ENCODE measurements at regions not wholly inside any gene's neighbourhood (a gene's known extent, or its start where the extent isn't known, plus 50 kb on each side); places are given as distances from the start of the nearest gene placed in this dataset.
"Not testable (repeated sequence)": the region's sequence is repeated elsewhere in the genome, so short reads cannot be mapped to it uniquely, and the experiment has no call there.

- DNase-seq = no peak
Measured at GRCh38 chr4:147173322-147173721, 227.7 kb upstream of the TTC29 start.

- DNase-seq = no peak
Measured at GRCh38 chr4:147173797-147174432, 228.3 kb upstream of the TTC29 start.

- no peak for DNase-seq
Measured at GRCh38 chr4:147174591-147174990, 228.9 kb upstream of the TTC29 start.

GRCh38 chr4:147175460-147176025 is 229.9 kb upstream of the TTC29 start:
- no peak for DNase-seq

DNA sequence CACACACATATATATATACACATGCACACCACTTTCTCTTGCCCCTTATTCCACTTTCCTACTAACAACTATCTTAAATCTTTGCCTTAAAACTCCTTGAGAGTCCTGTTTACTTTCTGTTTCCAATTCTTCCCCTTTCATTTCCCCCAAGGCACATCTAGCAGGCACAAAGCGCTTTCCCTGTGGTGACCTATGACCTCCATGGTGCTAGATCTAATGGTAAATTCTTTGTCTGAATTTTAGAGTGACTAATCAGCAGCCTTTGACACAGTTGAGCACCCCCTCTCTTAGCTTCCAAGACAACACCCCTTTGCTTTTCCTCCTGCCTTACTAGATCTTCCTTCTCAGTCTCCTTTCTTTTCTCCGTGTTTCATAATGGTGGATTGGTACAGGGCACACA is 236.4 kb upstream of the TTC29 start:
- no peak for DNase-seq

DNA sequence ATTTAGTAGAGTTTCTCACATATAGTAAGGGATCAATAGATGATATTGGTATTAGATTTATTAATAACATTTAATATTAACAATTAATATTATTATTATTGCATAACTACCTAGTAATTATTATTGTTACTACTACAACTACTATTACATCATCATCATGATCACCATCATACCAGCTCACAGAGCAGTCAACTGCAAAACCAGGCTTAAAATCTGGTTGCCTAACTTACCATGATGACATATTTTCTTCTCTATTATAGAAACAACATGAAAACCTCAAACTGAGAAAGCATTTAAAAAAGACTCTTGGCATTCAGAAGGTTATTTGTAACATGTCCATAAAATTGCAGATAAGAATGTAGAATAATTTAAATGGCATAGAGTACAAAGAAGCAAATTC is 247.0 kb upstream of the TTC29 start:
- DNase-seq = no peak

DNA sequence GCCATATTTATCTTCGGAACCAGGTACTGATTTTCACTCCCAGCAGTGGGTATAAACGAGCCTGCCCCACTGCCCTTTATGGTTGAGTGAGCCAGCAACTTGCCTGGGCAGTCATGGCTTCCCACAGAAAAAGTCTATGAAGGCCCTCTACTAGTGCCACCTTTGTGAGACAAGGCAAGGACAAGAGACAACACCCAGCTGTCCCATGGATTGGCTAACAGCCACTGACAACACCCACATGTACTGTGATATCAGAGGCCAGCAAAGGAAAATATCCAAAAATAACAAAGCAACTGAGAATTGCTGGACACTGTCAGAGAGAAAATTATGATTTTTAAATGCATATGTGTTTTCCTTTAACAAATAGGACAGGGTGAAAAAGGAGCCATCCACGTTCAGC is 248.4 kb upstream of the TTC29 start:
- DNase-seq = no peak

- no peak for DNase-seq
Measured at GRCh38 chr4:147194604-147195003, 248.9 kb upstream of the TTC29 start.

DNA sequence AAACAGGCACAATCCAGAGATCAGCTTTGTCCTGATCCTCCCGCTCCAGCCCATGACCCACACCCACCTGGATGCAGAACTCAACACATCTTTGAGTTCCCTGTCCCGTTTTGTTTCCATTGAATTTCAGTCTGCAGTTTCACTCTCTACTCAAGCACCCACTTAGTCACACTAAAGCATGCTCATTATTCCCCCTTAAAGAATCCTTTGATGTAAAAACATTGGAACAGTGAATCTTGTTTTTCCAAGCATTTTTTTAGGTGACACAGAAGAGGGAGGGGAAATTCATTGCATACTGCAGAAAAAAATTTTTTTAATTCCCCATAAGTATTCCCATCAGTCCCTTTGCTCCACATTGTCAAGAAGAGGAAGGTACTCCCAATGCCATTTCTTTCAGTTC is 249.7 kb upstream of the TTC29 start:
- DNase-seq = no peak

- no peak for DNase-seq
Measured at GRCh38 chr4:147198411-147199051, 252.9 kb upstream of the TTC29 start.

GRCh38 chr4:147201016-147201415 is 255.4 kb upstream of the TTC29 start:
- DNase-seq = no peak

- no peak for DNase-seq
Measured at GRCh38 chr4:147206807-147207206, 261.1 kb upstream of the TTC29 start.

GRCh38 chr4:147207911-147208310 is 262.2 kb upstream of the TTC29 start:
- no peak for DNase-seq

DNA sequence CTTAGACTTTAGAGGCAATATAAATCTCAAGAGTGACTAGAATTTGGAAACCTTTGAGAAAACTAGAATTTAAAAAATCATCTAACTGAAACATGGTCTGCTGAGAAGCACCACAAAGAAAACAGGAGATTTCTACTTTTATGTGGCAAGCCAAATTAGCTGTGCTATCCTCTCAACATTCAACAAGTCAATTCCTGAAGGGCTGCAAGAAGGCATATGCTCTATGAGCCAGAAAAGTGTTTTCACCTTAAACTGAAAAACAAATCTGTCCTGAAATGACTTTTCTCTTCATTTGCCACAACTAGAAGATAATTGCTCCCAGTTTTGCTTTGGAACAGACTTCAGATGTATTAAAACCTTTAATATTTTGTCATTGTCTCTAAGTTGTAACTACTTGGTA is 263.2 kb upstream of the EDNRA start:
- no peak for DNase-seq

DNA sequence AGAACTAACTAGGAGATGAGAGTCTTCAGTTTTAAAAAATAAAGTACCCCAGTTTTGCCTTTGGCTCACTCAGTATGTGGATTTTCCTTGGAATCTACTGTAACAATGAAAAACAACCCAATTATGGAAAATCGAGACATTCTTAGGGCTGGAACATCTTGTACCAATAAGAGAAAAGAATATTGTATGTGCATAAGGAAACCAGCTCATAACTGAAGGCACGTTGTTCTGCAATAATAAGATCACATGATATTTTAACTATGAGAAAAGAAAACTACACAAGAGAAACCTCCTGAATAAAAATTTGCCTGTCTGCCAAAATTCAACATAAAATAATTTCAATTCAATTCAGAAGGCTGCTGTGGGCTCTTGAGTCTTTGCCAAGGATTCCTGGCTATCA is 261.8 kb upstream of the EDNRA start:
- no peak for DNase-seq

DNA sequence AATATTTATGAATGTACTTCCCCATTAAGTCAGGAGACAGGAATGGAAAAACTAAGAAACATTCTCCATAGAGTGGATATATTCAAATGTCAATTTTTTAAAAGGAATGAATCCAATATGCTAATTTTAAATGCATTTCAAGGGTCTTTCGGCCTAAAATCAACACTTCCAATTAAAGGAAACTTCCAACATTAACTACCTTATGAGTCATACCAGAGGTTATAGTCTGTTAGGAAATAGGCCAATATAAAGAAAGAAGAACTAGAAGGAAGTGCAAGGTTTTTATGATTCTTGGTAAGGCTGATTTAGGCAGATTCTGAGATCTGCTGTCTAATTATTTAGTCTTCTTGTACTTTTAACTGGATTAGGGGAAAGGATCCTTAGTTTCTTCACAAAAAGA is 260.1 kb upstream of the EDNRA start:
- no peak for DNase-seq

DNA sequence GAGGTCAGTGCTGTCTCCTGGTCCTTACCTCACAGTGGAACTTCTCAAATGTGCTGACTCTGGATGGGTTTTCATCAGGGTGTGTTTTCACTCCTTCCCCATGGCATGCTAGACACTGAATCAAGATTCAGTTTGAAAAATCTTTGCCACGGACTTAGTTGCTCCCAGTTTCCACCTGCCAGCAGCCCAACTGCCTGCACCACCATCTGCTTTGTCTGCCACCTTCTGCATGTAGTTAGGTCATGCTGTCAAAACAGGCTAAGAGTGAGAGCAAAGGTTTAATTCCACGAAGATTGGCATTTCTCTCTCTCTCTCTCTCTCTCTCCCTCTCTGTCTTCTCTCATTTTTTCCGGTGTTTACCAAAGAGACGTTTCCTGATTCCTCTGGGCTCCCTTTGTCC is 258.0 kb upstream of the EDNRA start:
- DNase-seq = no peak

DNA sequence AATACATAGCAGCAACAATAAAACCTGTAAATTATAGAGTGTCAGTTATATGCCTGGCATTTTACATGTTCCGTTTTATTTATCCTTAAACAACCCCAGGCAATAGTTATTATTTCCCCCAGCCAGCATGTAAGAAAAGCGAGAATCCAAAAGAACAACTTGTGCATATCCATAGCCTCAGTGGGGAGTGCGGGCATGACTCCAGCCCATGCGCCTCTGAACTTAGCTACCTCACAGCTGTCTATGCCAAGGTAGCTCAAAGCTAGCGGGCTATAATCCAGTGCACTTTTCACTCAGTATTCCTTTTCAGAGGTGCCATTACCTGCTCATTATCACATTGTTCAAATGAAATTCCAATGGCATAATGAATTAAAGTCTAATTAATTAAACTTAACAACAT is 257.3 kb upstream of the EDNRA start:
- DNase-seq = no peak

DNA sequence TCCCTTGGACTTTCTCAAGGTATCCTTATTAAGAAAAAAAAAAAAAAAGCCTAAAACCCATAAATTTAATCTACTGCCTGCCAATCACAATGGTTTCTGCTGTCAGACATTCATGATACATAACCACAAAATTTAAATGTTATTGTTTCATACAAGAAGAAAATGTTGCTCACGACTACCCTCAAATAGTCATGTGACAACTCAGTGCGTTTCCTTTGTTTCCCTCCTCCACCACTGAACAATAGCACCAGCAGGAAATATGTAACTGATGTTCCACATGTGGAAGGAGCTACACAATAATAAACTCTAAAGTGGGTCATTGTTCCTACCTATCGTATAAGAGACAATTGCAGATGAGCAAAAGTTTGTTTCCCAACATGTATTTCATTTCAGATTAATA is 244.1 kb upstream of the EDNRA start:
- DNase-seq = no peak

- no peak for DNase-seq
Measured at GRCh38 chr4:147244786-147245185, 236.1 kb upstream of the EDNRA start.

DNA sequence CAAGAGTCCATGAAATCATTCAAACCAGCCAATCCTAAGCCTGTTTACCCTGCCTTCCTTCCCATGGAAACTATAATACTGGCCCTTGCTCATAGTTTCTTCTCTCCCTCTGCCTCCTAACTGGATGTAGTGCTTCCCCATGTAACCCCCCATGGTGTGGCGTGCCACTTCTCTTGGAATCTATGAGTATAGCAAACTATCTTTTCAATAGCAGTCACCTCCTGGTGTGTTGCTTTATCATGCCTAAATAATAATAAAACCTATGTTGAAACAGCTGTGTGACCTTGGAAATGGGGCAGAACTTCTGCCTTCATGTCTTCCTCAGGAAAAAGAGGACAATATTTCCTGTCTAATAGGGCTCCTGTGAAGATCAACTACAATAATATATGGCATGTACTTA is 234.8 kb upstream of the EDNRA start:
- no peak for DNase-seq

- DNase-seq = not testable (repeated sequence)
Measured at GRCh38 chr4:147246528-147246927, 234.4 kb upstream of the EDNRA start.

- DNase-seq = no peak
Measured at GRCh38 chr4:147247579-147247978, 233.3 kb upstream of the EDNRA start.

DNA sequence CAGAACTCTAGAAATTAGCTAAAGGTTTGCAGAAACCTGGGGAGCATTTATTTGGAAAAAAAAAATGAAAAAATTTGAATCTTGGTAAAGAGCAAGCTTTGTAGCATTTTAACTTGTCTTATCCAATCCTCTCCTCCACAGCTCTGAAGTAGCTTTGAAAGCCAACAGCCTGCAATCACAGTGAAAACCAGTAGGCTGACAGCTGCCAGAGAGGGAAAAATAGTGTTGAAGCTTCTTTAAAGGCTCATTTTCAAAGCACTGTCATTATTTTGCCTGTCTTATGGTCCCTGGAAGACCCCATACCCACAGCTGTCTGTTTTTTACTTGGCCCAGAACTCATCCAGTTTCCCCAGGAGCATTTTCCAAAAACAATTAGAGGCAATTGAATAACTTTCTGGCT is 230.8 kb upstream of the EDNRA start:
- DNase-seq = no peak

DNA sequence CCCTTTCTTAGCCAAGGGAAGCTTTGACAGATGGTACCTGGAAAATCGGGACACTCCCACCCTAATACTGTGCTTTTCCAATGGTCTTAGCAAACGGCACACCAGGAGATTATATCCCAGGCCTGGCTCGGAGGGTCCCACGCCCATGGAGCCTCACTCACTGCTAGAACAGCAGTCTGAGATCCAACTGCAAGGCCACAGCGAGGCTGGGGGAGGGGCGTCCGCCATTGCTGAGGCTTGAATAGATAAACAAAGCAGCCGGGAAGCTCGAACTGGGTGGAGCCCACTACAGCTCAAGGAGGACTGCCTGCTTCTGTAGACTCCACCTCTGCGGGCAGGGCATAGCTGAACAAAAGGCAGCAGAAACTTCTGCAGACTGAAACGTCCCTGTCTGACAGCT is 225.6 kb upstream of the EDNRA start:
- not testable (repeated sequence) for DNase-seq

All from NCI-H774 (cell line).